ENCODE measurements at regions not wholly inside any gene's neighbourhood (a gene's known extent, or its start where the extent isn't known, plus 50 kb on each side); places are given as distances from the start of the nearest gene placed in this dataset.

GRCh38 chr13:33971562-33971819 is 153.5 kb downstream of the RFC3 start:
- TF ChIP-seq POLR2A (IDR thresholded peaks at IDR 0.05; ENCODE audit: low read length) (no peak), GATA1 (IDR thresholded peaks at IDR 0.05; ENCODE audit: low read depth, low read length) (no peak)

Measured in erythroblast (primary cell).